T-helper 1 cell (primary cell): ENCODE measurements at regions not wholly inside any gene's neighbourhood (a gene's known extent, or its start where the extent isn't known, plus 50 kb on each side); places are given as distances from the start of the nearest gene placed in this dataset.

Experiments
- DNase-seq, 5 donors: peaks; one replicate each; pipeline ENCODE4 v3.0.0-alpha.2; 2012 to 2020

- DNase-seq, result no peak
These were observed 127.6 kb downstream of the DNAJB9 start for GRCh38 chr7:108697254-108697653.

GRCh38 chr7:108711611-108712010 is 141.9 kb downstream of the DNAJB9 start:
- no peak for DNase-seq

- DNase-seq, result no peak
These were observed 147.1 kb downstream of the DNAJB9 start for GRCh38 chr7:108716783-108717182.

DNA sequence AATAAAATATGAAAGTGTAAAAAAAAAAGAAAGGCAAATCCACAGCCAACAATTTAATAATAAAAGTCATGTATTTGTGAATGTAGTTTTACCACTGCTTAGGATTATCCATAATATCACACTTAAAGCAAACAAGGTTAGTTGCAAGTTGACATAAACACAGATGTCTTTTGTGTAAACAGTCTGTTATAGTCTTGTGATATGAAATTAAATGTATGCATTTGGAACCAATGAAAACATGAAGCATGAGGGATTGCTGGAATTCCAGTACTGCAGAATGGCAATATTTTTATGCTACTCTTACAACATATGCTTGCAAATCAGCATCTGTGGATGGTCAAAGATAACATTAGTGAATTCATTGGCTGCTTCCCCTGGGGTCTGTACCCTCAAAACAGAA is 148.1 kb downstream of the DNAJB9 start:
- DNase-seq, result no peak

- DNase-seq, result no peak
These were observed 150.0 kb downstream of the DNAJB9 start for GRCh38 chr7:108719631-108720030.

GRCh38 chr7:108722561-108722960 is 152.9 kb downstream of the DNAJB9 start:
- DNase-seq, result no peak

GRCh38 chr7:108723381-108723814 is 153.7 kb downstream of the DNAJB9 start:
- DNase-seq, result no peak

GRCh38 chr7:108724251-108725100 is 154.8 kb downstream of the DNAJB9 start:
- no peak for DNase-seq

DNA sequence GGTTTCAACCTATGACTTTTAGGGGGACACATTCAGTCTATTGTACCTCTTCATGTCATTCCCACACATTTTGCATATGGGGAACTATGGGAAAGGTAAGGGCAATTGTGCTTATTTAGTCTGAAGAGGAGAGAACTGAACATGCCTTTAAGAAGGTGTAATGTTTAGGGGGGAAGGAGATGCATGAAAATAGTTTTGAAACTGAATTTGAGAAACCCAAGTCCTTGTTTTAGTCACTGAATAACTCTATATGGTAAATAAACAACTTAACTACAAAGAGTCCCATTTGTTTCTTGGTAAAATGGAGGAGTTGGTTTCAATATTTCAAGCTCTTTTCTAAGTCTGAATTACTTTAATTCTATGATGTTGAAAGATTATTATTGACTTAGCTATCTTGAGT is 166.1 kb downstream of the DNAJB9 start:
- DNase-seq, result no peak

DNA sequence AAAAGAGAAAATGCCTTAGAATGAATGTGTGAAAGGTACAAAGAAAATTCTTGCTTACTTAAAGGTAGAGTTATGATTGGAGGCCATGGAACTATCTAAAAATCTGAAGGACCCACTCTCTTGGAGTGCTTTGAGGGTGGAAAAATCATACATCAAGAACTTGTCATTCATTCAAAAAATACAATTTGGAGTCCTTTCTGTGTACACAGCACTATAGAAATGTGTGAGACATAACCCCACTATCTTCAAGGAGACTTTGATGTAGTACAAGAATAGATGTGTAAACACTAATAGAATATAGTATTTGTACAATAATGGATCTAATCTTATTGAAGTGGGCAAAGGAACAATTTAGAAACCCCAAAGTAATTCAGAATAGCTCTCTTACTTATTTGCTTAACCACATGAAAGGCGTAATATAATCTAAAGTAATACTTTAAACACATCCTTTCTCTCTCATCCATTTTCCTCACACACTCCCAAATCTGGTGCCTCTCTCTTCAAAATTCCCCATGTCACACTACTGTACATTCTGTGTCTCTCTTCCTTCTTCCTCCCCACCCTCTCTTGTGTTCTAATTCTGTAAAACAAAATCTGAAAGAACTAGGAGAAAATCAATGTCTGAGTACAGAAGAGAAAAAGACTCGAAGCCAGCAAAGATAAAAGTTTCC is 166.7 kb downstream of the DNAJB9 start:
- DNase-seq, result no peak

DNA sequence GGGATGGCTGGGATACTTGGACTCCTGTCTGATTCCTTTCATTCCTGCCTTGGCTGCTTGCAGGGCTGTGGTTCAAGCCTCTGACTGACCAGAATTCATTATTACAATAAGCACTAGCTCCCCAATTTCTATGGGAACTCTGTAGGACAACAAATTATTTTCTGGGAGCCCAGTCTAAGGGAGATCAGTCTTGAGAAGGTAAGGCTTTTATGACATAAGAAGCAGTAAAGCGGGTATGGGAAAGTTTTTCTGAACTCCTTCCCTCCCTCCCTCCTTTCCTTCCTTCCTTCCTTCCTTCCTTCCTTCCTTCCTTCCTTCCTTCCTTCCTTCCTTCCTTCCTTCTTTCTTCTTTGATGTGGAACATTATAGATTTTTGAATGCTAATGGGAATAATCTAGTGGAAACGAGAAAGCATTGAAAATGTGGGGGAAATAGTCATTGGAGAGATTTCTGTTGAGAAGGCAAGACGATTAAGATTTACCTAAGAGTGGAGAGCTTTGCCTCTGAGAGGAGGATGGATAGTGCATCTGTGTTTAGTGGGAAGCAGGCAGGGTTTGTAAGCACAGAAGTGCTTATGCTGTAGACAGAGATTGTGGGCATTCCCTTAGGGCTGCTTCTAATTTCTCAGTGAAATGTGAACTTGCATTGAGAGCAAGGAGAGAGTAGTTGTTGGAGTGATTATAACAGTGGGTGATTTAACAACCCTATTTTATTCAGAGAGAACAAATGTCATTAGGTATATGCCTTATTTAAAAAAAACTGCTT is 201.5 kb downstream of the DNAJB9 start:
- DNase-seq, result no peak

- DNase-seq, result no peak
These were observed 202.2 kb downstream of the DNAJB9 start for GRCh38 chr7:108771853-108772252.

- DNase-seq, result no peak
These were observed 208.3 kb downstream of the DNAJB9 start for GRCh38 chr7:108777966-108778365.

GRCh38 chr7:108789451-108789850 is 219.8 kb downstream of the DNAJB9 start:
- DNase-seq, result no peak

- no peak for DNase-seq
These were observed 224.8 kb downstream of the DNAJB9 start for GRCh38 chr7:108794466-108794865.

DNA sequence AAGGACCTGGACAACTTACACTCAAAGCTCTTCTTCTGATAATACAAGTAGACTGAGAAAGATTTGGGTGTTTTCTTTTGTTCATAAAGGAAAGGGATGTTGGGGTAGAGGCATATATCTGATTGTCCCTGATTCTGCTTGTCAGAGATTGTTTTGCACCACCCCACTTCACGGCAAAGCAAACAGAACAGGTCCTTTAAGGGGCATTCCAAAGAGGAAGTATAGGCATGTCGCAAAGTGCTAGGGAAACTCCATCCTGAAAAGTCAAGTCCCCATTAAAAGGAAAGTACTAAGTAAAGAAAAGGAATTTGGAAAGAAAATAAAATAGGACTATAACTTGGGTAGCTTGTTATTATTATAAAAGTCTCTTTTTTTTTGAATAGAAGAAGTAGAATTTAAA is 233.0 kb downstream of the DNAJB9 start:
- DNase-seq, result no peak

DNA sequence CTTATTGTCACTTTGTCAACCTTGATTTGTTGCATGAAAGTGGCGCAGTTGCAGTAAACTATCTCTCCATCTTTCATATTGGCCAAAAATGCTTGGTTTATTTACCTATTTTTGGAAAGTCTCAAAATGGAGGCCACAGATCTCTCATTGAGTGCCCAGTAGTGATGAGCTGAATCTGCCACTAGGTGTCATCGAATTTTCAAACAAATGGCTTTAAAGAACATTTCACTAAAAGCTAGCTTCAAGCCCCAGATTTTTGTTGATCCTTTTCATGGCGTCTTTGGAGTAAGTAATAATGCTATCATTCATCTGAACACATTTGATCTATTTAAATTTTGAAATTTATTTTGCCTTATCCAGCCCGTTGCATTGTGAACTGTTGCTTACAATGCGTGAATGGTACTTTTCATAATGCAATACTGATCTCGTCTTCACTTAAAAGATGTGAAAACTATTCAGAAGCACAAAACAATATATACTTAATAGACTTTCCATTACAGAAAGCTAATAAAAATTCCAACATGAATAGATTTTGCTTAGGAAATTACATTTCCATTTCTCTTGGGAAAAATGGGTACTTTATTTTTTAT is 236.2 kb downstream of the DNAJB9 start:
- no peak for DNase-seq

DNA sequence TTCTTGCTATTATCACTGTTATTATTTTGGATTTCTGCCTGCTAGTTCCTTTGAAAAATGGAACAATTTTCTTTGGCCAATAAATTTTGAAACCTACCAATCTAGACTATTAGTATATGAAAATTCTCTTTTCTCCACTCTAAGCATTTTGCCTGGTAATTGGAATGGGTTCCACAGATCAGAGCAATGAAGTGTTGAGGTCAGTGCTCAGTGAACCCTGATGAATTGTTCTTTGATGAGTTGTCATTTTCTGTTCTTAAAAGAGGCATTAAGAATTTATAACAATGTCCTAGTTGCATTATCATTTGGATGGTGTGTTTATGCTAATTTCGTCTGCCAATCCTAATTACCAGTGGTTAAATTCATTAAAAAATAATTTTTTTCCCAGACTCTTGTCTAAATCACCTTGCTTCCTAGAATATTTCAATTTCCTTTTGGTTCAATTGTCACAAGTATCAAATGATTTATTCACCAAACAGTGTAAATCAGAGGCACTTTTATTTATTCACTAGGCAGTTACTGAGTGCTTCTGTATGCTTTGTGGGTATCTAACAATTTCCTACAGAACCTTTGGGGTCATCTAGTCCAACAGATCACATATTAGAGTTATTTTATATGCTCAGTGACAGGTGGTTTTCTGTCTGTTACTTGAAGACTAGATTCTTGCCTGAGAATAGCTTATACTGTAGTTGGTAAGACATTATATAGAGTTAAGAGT is 239.0 kb downstream of the DNAJB9 start:
- no peak for DNase-seq

- no peak for DNase-seq
These were observed 239.7 kb downstream of the DNAJB9 start for GRCh38 chr7:108809356-108809755.

- no peak for DNase-seq
These were observed 241.2 kb downstream of the DNAJB9 start for GRCh38 chr7:108810756-108811385.

GRCh38 chr7:108813251-108814014 is 243.8 kb downstream of the DNAJB9 start:
- DNase-seq, result no peak
